Hindlimb muscle (tissue), 1 donor: ENCODE measurements at regions not wholly inside any gene's neighbourhood (a gene's known extent, or its start where the extent isn't known, plus 50 kb on each side); places are given as distances from the start of the nearest gene placed in this dataset.

Experiments used
- DNase-seq: peaks from one replicate; pipeline ENCODE4 v3.0.0-alpha.2; 2013

DNA sequence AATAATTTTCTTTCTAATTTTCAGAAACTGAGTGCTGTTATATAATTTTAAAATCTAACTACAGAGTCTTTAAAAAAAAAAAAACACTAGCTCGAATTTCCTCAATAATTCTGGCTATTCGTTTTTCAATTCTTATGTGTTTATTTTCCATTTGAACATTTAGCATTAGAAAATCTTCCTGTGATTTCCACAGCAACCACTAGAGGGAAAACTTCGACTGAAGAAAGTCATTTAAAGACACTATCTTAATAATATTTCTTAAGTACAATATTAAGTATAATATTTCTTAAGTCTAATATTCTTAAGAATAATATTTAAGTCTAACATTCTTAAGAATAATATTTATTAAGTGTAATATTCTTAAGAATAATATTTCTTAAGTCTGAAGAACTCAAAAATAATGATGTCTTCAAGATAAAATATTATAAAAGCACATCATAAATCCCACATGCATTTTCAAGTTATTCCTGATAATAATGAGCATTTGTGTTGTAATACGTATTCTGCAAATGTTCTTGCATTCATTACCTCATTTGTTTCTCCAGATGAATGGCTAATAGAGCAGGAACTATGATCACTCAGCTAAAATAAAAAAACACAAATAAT, 118.4 kb upstream of the WDR17 start:
- no peak for DNase-seq

DNA sequence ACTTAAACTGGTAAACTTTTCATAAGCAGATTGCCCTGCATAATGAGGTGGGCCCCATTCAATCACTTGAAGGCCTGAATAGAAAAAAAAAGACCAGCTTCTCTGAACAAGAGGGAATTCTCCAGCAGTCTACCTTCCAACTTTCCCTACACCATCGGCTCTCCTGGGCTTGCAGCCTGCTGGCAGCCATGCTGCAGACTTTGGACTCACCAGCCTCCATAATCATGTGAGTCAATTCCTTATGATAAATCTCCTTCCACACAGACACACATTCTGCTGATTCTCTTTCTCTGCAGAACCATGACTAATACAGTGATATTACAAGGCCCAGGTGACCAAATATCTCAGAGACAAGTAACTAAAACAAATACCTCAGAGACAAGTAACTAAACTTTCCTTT, 113.8 kb upstream of the WDR17 start:
- DNase-seq: peak; percentile 48

- DNase-seq: peak; percentile 33
Observed at GRCh38 chr4:175953116-175953515, 112.5 kb upstream of the WDR17 start.

DNA sequence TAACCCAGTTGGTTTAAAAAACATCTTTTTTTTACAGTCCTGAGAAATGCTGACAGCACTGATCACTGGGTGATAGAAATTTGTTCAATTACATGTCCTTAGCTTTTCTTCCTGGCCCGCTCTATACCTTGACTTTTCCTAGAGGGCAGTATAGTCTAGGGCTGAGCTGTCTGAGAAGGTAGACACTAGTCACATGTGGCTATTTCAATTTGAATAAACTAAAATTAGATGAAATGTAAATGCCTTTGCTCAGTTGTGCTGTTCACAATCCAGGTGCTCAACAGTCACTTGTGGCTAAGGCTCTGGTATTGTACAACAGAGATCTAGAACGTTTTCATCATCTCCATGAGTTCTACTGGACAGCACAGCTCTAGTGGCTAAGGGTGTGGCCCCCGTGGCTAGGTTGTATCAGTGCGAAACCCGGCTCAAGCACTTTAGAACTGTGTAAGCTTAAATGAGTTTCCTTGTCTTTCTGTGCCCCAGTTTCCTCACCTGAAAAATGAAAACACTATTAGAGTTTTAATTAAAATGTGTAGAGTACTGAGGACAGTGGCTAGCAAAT, 111.6 kb upstream of the WDR17 start:
- no peak for DNase-seq

DNA sequence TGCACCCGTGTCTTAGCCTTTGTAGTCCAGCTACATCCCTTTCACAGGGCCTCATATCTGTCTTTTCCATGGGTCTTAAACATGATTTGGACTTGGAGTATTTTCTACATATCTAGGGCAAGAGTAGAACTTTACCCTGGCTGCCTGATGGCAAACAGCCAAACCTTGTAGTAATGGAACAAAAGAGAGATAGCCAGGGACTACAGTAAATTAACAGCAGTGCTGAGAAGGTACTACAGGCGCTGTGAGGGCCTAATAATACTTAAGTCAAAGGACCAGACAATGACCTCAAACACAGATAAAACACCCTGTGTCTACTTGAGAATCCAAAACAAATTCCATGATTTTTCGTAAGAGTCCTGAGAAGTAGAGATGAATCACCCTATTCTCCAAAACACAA, 111.0 kb upstream of the WDR17 start:
- no peak for DNase-seq

GRCh38 chr4:175961604-175962003, 104.0 kb upstream of the WDR17 start:
- DNase-seq: no peak

DNA sequence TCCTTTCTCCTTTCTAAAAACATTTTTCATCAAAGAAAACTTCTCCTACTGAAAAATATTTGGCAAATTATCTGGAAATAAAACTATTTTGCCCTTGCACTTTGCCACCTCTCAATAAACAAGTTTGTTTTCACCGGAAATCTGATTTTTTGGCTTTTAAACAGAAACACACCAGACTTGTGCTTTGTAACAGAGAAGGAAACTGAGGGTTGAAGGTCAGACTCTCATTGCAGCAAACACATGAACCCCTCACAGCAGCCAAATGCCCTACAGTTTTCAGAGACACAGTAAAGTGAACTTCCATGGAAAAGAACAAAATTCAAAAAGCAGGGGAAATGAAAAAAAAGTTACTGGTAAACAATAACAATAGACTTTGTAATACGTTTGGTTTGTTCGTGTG, 95.6 kb upstream of the WDR17 start:
- no peak for DNase-seq

- DNase-seq: no peak
Observed at GRCh38 chr4:175970724-175971123, 94.9 kb upstream of the WDR17 start.

GRCh38 chr4:175971388-175972179, 94.1 kb upstream of the WDR17 start:
- DNase-seq: no peak

GRCh38 chr4:175973027-175973923, 92.4 kb upstream of the WDR17 start:
- no peak for DNase-seq

DNA sequence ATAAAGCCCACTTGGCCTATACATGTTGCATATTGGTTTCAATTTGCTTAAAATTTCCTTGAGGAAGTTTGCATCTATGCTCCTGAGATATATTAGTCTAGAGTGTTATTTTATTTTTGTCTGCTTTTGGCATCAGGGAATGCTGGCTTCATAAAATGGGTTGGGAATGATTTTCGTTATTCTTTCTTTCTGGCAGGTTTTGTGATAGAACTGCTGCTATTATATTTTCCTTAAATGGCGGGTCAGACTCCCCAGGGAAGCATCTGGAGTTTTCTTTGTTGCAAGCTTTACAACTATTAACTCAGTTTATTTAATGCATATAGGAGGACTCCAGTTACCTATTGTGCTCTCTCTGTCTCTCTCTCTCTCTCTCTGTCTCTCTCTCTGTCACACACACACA, 82.0 kb upstream of the WDR17 start:
- no peak for DNase-seq

DNA sequence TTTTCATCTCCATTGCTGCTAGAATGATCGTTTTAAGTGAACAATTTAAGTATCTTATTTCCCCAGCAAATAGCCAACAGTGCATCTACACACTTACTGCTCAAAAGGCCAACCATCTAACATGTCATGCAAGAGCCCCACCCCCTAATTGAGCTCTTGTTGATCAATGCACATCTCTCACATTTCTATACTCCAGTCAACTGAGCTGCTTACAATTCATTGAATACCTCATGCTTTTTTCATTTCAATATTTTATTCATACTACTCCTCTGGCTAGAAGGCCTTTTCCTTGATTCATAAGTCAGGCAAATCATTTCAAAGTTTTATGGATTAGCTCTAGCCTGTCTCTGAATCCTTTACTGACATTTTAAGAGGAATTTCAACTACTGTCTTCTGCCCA, 79.0 kb upstream of the WDR17 start:
- no peak for DNase-seq

DNA sequence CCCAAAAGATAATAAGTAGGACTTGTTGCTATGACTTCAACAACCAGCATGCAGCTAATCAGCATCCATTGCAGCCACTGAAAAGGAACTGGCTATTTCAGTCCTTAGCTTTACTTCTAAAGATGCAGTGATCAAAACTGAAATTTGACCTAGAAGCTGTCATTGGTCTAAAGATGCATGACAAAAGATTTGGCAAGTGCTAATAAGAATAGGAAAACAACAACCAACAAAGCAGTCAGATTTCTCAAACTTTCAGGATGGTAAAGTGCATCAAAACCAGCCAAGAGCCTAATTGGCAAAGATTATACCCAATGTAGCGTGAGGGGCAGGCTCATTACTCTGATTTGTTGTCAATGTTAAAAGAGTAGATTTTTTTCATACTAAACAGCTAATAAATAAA, 77.1 kb upstream of the WDR17 start:
- no peak for DNase-seq

- DNase-seq: no peak
Observed at GRCh38 chr4:175996206-175996605, 69.4 kb upstream of the WDR17 start.

DNA sequence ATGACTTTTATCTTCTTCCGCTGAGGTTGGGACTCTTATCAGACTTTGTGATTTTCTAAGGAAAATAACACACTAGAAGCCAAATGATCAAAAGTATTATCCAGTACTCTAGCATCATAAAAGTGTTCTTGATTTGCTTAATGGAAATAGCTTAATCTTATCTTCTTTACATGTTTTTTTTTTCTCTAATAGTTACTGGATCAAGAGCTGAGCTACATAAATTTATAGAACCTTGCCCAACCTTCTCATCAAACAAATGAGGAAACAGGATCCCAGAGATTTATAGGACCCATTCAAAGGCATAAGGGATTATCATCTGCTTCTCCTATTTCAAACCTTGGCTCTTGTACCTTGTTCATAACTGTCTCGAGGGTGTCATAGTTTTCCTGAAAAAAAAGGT, 68.3 kb upstream of the WDR17 start:
- no peak for DNase-seq

DNA sequence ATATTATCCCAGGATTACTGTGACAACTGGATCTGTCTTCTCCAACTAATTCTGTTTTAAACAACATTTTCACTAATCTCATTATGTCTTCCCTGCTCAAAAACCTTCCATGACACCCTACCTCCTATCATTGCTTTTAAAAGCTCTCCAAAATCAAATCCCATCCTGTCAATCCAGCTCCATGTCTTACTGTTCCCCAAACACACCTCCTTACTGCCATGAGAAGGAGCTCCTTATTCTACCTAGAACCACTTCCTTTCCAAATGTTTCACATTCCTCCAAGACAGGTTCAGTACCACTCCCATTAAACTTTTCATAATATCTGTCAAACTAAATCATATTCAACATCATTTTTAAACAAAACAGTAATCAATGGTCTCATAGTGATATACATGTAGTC, 66.9 kb upstream of the WDR17 start:
- DNase-seq: no peak

GRCh38 chr4:175999944-176000343, 65.7 kb upstream of the WDR17 start:
- no peak for DNase-seq

DNA sequence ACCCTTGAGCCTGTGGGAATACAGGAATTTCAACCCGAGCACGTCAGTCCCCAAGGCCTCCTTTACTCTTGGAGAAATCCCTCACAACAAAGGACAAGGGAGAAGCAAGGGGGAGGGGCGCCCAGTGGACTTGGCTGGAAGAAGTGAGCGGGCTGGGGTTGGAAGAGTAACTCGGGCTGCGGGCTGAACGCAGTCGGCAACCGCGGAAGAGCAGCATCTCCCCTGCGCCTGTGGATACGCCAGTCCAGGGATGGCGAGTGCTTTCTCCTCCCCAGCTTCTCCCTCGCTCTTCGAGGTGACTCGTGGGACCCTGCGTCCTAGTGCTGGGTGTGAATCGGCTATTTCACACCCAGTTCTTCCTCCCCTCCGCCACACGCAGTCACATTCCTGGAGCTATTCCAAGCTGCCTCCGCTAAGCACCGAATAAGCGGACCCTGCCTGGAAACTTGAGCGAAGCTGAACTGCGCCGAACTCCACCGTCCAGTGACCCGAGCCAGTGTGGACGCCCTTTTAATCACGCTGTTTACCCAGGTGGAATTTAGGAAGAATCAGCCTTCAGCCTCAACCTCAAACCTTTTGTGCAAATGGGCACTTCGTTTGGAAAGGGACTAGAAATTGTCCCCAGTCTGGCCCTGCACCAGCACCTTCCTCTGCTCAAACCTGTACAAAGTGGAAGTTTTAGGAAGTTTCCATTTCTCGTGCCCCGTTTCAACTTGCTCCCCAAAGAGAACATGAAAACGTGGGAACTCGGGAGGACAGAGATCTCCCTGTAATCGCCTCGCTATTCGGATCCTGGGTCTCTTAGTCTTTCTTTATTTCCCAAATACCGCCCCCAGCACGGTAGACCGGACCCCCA, 64.3 kb upstream of the WDR17 start:
- peak; percentile 43 for DNase-seq

DNA sequence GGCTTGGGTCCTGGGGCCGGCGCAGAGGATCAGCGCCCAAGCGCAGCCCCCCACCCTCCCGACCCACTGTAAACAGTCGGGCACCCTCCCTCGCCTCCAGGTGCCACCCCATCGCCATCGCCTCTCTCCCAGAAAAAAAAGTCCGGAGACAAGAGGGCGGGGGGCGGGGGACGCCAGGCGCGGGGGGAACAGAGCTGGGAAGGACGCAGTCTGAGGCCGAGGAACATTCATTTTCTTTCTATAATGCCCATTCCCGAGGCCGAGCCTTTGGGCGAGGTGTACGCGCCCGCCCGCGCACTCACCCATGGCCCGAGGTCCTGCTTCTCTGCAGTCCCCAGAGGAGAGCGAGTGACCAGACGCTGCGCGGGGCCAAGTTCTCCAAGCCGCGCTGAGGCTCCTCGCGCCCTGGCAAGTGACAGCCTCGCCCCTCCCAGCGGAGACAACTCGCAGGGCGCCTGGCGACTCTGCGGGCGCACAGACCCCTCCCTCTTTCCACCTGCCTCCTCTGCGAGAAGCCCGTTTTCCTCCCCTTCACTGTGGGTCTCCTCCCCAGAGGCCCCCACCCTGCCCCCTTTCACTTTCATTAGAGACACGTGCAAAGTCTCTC, 63.5 kb upstream of the WDR17 start:
- DNase-seq: peak; percentile 8

DNA sequence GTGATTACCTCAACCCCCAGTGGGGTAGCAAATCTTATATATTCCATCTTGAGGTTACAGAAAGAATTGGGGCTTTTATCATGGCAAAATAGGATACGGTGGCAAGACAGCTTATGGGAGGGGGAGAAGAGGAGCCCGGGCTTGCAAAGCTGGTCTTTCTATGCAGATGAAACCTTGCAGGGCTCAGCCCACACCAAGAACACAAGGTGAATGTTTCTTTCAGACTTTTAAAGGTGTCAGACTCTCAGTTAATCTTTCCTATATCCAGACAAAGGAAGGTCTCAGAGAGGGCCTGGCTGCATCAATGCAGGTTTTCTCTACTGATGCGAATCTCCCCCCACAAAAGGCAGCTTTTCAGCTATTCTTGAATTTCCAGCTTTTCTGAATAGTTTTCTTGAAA, 59.9 kb upstream of the WDR17 start:
- no peak for DNase-seq

- DNase-seq: no peak
Observed at GRCh38 chr4:176009254-176009653, 56.4 kb upstream of the WDR17 start.

DNA sequence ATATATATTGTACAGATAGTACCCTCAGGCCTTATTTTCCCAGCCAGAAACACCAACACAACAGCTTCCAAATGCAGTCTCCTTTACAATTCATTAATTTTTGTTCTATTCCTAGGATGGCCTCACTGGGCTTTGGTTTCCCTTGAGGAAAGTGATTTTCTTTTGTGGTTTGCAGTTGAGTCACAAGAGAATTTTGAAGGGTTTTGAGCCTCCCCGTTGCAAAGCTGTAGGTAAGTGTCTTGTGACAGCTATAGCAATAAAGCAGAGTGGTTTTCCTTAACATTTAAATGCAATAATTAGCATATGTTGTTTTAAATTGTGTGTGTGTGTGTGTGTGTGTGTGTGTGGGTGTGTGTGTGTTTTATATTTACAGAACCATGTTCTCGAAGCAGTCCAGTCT, 54.1 kb upstream of the WDR17 start:
- no peak for DNase-seq
